Forelimb muscle (tissue), 1 donor: ENCODE measurements at regions not wholly inside any gene's neighbourhood (a gene's known extent, or its start where the extent isn't known, plus 50 kb on each side); places are given as distances from the start of the nearest gene placed in this dataset.
"Not testable (repeated sequence)": the region's sequence is repeated elsewhere in the genome, so short reads cannot be mapped to it uniquely, and the experiment has no call there.

Source experiments
- DNase-seq: peaks from one replicate; pipeline ENCODE4 v3.0.0-alpha.2; 2013; ENCODE audit warnings: low read depth

GRCh38 chr5:123721675-123722276 lies 209.8 kb downstream of the CSNK1G3 start:
- no peak for DNase-seq

- no peak for DNase-seq
These were observed 209.0 kb downstream of the CSNK1G3 start for GRCh38 chr5:123720955-123721354.

- no peak for DNase-seq
These were observed 208.4 kb downstream of the CSNK1G3 start for GRCh38 chr5:123720339-123720738.

- no peak for DNase-seq
These were observed 207.0 kb downstream of the CSNK1G3 start for GRCh38 chr5:123719004-123719403.

GRCh38 chr5:123718238-123718637 lies 206.3 kb downstream of the CSNK1G3 start:
- DNase-seq, result no peak

- DNase-seq, result no peak
These were observed 205.2 kb downstream of the CSNK1G3 start for GRCh38 chr5:123717139-123717538.

- DNase-seq, result no peak
These were observed 198.1 kb downstream of the CSNK1G3 start for GRCh38 chr5:123710031-123710430.

- DNase-seq, result no peak
These were observed 197.4 kb downstream of the CSNK1G3 start for GRCh38 chr5:123709422-123709821.

- no peak for DNase-seq
These were observed 196.3 kb downstream of the CSNK1G3 start for GRCh38 chr5:123708074-123708806.

- DNase-seq, result no peak
These were observed 194.6 kb downstream of the CSNK1G3 start for GRCh38 chr5:123706531-123706930.

- no peak for DNase-seq
These were observed 193.8 kb downstream of the CSNK1G3 start for GRCh38 chr5:123705741-123706140.

GRCh38 chr5:123701511-123702200 lies 189.7 kb downstream of the CSNK1G3 start:
- no peak for DNase-seq

- DNase-seq, result peak; percentile 81
These were observed 188.8 kb downstream of the CSNK1G3 start for GRCh38 chr5:123700624-123701287.

GRCh38 chr5:123699571-123699970 lies 187.6 kb downstream of the CSNK1G3 start:
- no peak for DNase-seq

- not testable (repeated sequence) for DNase-seq
These were observed 187.0 kb downstream of the CSNK1G3 start for GRCh38 chr5:123698937-123699336.

- DNase-seq, result no peak
These were observed 185.0 kb downstream of the CSNK1G3 start for GRCh38 chr5:123696921-123697341.

- no peak for DNase-seq
These were observed 178.8 kb downstream of the CSNK1G3 start for GRCh38 chr5:123690821-123691220.

- no peak for DNase-seq
These were observed 169.1 kb downstream of the CSNK1G3 start for GRCh38 chr5:123681061-123681460.

- no peak for DNase-seq
These were observed 161.1 kb downstream of the CSNK1G3 start for GRCh38 chr5:123673107-123673506.

GRCh38 chr5:123671711-123672456 lies 159.9 kb downstream of the CSNK1G3 start:
- DNase-seq, result no peak

GRCh38 chr5:123671042-123671441 lies 159.1 kb downstream of the CSNK1G3 start:
- peak; percentile 45 for DNase-seq
